Choroid plexus epithelial cell (primary cell): ENCODE measurements at regions not wholly inside any gene's neighbourhood (a gene's known extent, or its start where the extent isn't known, plus 50 kb on each side); places are given as distances from the start of the nearest gene placed in this dataset.

ENCODE experiments used
- DNase-seq: peaks from one replicate; pipeline ENCODE4 v3.0.0-alpha.2; 2010; ENCODE audit warnings: low read depth
- H3K4me3 ChIP-seq: 2 replicates; pipeline ENCODE4 v1.5.1; 2011; ENCODE audit warnings: low read depth, mild to moderate bottlenecking, control low read depth, low read length, moderate library complexity
- TF ChIP-seq, protein P1 (sequence below): conservative IDR thresholded peaks from 2 replicates; pipeline ENCODE4 v1.5.1; 2011; ENCODE audit warnings: low read depth, mild to moderate bottlenecking, control low read depth, inconsistent platforms, low read length, moderate library complexity

DNA sequence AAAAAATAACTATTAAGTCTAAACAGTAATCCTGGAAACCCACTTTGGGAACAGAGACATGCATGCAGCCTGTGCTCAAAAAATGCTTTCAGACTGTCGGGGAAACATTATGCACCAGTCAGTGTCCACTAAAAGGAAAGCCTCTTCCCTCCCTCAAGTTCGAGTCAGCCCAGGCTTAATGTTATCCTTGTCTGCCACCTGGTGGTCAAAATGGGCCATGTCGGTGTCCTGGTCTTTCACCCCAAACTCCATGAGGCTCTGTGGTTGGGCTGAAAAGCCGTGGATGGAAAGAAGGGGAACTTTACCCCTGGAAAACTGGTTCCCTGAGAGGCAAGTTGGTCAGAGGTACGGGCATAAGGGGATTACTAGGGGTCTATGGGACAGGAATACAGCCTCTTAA lies 88.4 kb upstream of the ZNF492 start:
- no peak overlapping the region for H3K4me3 ChIP-seq
- peak; percentile 7 for DNase-seq
- TF ChIP-seq, protein P1, sequence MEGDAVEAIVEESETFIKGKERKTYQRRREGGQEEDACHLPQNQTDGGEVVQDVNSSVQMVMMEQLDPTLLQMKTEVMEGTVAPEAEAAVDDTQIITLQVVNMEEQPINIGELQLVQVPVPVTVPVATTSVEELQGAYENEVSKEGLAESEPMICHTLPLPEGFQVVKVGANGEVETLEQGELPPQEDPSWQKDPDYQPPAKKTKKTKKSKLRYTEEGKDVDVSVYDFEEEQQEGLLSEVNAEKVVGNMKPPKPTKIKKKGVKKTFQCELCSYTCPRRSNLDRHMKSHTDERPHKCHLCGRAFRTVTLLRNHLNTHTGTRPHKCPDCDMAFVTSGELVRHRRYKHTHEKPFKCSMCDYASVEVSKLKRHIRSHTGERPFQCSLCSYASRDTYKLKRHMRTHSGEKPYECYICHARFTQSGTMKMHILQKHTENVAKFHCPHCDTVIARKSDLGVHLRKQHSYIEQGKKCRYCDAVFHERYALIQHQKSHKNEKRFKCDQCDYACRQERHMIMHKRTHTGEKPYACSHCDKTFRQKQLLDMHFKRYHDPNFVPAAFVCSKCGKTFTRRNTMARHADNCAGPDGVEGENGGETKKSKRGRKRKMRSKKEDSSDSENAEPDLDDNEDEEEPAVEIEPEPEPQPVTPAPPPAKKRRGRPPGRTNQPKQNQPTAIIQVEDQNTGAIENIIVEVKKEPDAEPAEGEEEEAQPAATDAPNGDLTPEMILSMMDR = peak; percentile 23

DNA sequence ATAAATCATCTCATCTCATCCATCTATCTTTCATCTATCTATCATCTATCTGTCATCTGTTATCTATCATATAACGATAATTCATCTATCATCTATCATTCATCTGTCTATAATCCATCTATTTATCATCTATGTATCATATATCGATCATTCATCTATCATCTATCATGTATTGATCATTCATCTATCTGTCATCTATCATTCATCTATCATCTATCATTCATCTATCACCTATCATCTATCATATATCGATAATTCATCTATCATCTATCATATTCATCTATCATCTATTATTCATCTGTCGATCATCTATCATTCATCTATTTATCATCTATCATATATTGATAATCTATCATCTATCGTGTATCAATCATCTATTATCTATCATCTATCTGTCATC lies 100.4 kb upstream of the ZNF492 start:
- TF ChIP-seq, protein P1 = no peak
- no peak for DNase-seq
- no peak overlapping the region for H3K4me3 ChIP-seq

GRCh38 chr19:22532388-22533300 lies 101.5 kb upstream of the ZNF492 start:
- TF ChIP-seq, protein P1 = no peak
- H3K4me3 ChIP-seq = no peak overlapping the region
- no peak for DNase-seq

DNA sequence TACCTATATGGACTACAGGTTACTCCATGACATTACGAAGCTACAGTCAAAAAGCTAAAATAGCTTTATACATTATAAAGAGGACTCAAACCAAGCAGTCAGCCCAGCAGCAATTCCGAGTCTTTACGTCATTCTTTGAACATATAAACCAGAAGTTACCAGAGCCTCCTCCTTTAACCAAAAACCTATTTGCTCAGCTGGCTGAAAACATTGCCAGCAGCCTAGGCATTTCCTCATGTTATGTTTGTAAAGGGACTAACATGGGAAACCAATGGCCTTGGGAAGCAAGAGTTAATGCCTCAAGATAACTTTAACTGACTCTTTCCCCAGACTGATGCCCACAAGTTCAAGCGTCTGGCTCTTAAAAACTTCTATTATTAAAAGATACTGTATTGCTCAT lies 104.1 kb upstream of the ZNF492 start:
- TF ChIP-seq, protein P1 = no peak
- H3K4me3 ChIP-seq = no peak overlapping the region
- no peak for DNase-seq

DNA sequence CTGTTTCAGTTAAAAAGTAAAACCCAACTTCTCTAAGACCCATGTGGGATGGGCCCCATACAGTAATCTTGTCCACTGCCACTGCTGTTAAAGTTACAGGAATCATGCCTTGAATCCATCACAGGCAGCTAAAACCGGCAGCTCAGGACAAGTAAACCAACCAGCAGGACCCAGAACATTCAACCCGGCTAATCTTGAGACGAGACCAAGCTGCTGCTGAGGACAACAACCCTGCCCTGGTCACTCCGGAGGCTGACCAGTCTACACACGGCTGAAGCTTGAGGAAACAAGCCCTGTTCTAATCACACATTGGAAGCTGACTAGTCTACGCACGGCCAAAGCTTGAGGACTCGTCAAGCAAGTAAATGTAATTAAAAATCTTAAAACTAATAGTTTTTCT lies 105.2 kb upstream of the ZNF492 start:
- DNase-seq = no peak
- TF ChIP-seq, protein P1 = no peak
- no peak overlapping the region for H3K4me3 ChIP-seq

- TF ChIP-seq, protein P1 = no peak
- DNase-seq = no peak
- no peak overlapping the region for H3K4me3 ChIP-seq
Measured at GRCh38 chr19:22527554-22527953, 105.4 kb upstream of the ZNF98 start.
